ENCODE measurements at regions not wholly inside any gene's neighbourhood (a gene's known extent, or its start where the extent isn't known, plus 50 kb on each side); places are given as distances from the start of the nearest gene placed in this dataset.

- TF ChIP-seq ZXDC (CRISPR knock-in tag; IDR thresholded peaks at IDR 0.05) (no peak), ASH2L (IDR thresholded peaks at IDR 0.05; ENCODE audit: insufficient read length, low read depth, low read length) (no peak), ZNF496 (CRISPR knock-in tag; IDR thresholded peaks at IDR 0.05; ENCODE audit: insufficient replicate concordance) (no peak), ZFX (CRISPR knock-in tag; IDR thresholded peaks at IDR 0.05; ENCODE audit: low read depth) (no peak), ZNF770 (CRISPR knock-in tag; IDR thresholded peaks at IDR 0.05) (no peak), TERF1 (CRISPR knock-in tag; IDR thresholded peaks at IDR 0.05) (no peak), AHR (CRISPR knock-in tag; IDR thresholded peaks at IDR 0.05) (no peak), HMG20A (CRISPR knock-in tag; IDR thresholded peaks at IDR 0.05; ENCODE audit: borderline replicate concordance) (no peak), ZFP82 (CRISPR knock-in tag; IDR thresholded peaks at IDR 0.05; ENCODE audit: borderline replicate concordance) (no peak)
These were observed 92.3 kb upstream of the ARID2 start (continued) for GRCh38 chr12:45637242-45637641.
